Activated CD4-positive, alpha-beta T cell treated with anti-CD3 and anti-CD28 coated beads, Interleukin-10, Interleukin-2, amounts not matched to agents 100 ng/mL and 50 ng/mL, durations not matched to agents 16 hours and 8 hours (primary cell): ENCODE measurements at regions not wholly inside any gene's neighbourhood (a gene's known extent, or its start where the extent isn't known, plus 50 kb on each side); places are given as distances from the start of the nearest gene placed in this dataset.
"Not testable (repeated sequence)": the region's sequence is repeated elsewhere in the genome, so short reads cannot be mapped to it uniquely, and the experiment has no call there.

Experiments
- DNase-seq: peaks from one replicate; pipeline ENCODE4 v3.0.0-alpha.2; 2020

DNA sequence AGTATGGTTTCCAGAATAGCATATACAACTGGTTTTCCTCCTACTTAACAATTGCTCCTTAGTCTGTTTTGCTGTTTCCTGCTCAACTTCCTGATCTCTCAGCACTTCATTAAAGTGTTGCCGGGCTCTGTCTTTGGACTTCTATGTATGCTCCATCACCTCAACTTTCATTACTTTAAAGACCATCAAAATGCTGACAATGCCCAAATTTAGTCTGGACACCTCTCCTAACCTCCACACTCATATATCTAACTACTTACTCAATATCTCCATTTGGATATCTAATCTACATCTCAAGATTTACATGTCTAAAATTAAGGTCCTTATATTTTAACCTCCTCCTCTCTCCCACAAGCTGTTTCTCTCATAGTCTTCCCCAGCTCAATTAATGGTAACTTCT is 54.4 kb upstream of the LGR5 start:
- no peak for DNase-seq

DNA sequence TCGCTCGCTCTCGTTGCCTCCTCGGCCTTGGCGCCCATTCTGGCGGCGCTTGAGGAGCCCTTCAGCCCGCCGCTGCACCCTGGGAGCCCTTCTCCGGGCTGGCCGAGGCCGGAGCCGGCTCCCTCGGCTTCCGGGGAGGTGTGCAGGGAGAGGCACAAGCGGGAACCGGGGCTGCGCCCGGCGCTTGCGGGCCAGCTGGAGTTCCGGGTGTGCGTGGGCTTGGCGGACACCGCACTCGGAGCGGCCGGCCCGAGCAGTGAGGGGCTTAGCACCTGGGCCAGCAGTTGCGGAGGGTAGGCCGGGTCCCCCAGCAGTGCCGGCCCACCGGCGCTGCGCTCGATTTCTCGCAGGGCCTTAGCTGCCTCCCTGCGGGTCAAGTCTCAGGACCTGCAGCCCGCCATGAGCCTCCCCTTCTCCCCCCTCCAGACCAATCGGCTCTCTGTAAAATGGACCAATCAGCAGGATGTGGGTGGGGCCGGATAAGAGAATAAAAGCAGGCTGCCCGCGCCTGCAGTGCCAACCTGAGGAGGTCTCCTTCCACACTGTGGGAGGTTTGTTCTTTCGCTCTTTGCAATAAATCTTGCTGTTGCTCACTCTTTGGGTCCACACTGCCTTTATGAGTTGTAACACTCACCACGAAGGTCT is 62.8 kb upstream of the LGR5 start:
- not testable (repeated sequence) for DNase-seq

GRCh38 chr12:71371122-71371521 is 68.5 kb upstream of the LGR5 start:
- no peak for DNase-seq

DNA sequence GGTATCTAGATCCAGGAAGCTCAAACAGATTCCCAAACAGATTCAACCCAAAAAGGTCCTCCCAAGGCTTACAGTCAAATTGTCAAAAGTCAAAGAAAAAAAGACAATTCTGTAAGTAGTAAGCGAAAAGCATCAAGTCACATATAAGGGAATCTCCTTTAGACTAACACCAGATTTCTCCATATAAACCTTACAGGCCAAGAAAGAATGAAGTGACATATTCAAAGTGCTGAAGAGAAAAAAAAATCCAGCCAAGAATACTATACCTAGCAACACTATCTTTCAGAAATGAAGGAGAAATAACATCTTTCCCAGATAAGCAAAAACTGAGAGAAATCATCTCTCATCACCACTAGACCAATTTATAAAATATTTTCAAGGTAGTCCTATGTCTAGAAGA is 79.6 kb upstream of the LGR5 start:
- DNase-seq = no peak

GRCh38 chr12:71356569-71356968 is 83.0 kb upstream of the LGR5 start:
- no peak for DNase-seq

DNA sequence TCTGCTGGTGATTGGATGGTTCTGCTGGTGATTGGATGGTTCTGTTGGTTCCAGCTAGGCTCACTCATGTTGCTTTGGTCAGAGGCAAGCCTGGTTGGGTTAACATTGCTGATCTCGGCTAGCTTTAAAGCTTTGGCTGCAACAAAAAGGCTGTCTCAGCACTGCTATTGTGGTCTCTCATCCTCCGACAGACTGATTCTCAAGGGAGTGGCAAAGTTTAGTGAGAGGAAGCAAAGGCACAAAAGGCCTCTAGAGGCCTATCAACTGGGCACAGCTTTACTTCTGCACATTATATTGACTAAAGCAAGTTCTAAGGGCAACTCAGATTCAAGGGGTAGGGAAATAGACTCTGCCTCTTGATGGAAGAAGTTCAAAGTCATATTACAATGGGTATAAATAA is 84.7 kb upstream of the LGR5 start:
- DNase-seq = no peak

DNA sequence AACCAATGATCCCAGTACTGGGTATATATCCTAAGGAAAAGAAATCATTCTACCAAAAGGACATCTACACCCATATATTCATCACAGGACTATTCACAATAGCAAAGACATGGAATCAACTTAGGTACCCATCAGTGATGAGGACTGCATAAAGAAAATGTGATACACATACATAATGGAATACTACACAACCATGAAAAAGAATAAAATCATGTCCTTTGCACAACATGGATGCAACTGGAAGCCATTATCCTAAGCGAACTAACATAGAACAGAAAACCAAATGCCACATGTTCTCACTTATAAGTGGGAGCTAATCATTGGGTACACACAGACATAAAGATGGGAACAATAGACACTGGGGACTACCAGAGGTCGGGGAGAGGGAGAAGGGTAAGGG is 86.0 kb upstream of the LGR5 start:
- DNase-seq = no peak

DNA sequence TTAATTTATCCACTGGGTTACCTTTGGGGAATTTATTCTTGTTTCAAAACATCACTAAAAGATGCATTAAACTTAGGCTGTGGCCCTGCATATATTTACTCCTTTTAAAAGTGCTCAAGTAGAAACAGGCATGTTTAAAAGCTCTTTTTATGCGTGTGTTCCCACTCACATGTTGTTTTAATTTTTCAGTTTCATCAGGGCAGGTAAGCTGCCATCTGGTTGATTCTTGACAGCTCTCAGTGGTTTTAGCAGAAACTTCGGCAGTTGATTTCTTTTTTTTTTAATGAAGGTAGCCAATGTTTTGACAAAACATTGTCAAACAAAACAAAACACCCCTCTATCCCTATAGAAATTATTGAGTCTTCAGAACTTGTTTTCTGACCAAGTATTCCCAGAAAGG is 89.6 kb upstream of the LGR5 start:
- no peak for DNase-seq

DNA sequence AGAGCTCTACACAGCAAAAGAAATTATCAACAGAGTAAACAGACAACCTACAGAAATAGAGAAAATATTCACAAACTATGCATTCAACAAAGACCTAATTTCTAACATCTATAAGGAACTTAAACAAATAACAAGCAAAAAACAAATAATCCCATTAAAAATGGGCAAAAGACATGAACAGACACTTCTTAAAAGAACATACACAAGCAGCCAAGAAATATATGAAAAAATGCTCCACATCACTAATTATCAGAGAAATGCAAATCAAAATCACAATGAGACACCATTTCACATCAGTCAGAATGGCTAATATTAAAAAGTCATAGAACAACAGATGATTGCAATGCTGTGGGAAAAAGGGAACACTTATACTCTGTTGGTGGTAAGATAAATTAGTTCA is 100.7 kb upstream of the LGR5 start:
- no peak for DNase-seq

GRCh38 chr12:71335963-71336257 is 103.7 kb upstream of the LGR5 start:
- no peak for DNase-seq

DNA sequence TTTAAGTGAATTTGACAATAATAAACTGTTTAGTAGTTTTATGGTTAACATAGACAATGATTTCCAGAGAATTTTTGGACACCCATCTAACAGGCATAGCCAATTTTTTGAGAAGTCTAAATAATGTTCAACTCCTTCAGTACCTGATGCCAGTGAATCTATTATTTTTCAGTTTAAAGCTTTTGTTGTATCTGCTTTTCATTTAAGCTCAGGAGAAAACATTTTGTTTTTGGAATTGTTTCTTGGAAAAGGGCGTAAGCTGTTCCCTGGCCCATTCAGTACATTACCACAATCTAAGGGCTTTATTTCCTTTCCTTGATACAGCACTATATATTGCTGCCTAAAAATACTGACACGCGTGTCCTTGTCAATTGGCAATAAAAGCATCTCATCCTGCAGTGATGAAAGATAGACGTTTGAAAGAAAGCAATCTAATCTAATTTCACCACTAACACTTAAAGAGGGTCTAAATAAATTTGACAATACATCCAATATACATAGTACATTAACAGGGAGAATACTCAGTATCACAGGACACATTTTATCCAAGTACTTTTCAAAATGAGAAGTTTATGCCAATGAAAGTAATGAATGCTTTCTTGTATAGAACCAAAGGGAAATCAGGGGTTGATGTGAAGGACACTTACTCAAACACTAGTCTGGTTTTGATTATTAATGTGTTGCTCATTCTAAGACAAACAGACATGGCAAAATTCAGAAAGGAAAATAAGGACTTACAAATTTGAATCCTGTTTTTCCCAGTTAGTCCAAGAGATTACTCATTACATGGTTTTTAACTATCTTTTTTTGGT is 104.2 kb upstream of the LGR5 start:
- DNase-seq = no peak

GRCh38 chr12:71333418-71333817 is 106.2 kb upstream of the LGR5 start:
- no peak for DNase-seq

DNA sequence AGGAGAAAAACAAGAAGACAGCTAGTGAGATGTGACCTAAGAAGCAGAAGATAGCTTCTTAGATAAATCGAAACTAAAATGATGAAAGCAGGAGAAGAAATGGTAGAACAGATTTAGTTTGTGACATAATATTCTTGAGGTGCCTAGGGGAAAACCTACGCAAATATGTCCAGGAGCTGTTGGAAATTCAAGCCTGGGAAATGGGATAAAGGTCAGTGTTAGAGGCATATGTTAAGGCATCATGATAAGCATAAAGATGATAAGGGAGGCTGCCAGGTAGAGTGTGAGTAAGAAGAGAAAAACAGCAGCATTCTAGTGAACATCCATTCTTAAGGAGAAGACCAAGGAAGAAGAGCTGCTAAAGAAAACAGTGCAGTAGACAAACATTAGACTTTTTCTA is 109.6 kb upstream of the LGR5 start:
- DNase-seq = no peak

DNA sequence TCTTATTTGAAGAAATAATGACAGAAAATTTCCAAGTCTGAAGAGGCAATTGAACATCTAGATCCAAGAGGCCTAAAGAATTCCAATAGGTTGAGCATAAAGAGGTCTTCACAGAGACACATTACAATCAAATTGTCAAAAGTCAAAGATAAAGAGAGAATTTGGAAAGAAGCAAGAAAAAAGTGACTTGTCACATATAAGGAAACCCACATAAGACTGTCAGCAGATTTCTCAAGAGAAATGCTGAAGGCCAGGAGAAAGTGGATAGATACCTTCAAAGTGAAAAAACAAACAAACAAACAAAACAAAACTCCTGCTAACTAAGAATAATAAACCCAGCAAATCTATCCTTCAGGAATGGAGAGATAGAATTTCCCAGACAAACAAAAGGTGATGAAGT is 118.1 kb upstream of the LGR5 start:
- no peak for DNase-seq

DNA sequence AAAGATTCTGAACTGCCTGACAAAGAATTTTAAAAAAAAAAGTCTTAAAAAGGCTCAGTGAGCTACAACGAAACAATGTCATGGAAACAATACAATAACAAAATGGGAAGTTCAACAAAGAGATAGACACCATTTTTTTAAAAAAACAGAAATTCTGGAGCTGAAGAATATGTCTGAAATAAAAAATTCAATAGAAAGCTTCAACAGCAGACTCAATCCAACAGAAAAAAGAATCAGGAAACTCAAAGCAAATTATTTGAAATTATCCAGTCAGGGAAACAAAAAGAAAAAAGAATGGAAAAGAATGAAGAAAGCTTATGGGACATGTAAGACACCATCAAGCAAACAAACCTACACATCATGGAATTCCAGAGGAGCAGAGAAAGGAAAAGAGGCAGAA is 118.5 kb upstream of the LGR5 start:
- DNase-seq = no peak

DNA sequence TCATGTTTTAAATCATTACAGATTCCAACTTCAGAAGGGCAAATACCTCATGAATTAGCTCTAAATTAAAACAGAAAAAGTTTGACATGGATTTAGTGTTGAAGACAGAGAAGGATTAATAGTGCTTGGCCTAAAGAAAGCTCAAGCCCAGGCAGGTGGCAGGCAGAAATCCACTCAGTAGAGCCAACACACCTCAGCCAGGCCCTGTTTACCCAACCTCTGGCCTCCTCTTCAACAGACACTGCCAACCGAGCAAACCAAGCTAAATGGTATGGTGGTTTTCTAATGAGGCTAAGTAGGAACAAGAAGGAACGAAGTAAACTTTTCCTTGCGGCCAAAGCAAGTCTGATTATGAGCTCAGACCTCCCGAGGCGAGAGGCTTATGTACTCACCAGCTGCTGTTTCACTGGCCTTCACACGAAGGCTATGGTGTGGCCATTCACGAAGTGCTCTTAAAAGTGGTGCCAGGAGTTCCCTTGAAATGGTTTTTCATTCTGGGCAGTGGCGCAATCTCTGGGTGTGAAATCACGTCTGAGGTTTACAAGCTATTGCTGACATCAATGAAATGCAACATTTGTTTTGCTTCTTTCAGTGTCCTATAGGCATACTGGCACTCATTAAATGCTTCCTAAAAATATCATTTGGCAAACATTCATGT is 124.1 kb upstream of the LGR5 start:
- no peak for DNase-seq

GRCh38 chr12:71312768-71313403 is 126.7 kb upstream of the LGR5 start:
- no peak for DNase-seq

DNA sequence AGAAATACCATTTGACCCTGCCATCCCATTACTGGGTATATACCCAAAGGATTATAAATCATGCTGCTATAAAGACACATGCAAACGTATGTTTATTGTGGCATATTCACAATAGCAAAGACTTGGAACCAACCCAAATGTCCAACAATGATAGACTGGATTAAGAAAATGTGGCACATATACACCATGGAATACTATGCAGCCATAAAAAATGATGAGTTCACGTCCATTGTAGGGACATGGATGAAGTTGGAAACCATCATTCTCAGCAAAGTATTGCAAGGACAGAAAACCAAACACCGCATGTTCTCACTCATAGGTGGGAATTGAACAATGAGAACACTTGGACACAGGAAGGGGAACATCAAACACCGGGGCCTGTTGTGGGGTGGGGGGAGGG is 128.0 kb upstream of the LGR5 start:
- DNase-seq = not testable (repeated sequence)

- no peak for DNase-seq
Observed at GRCh38 chr12:71306808-71307207, 132.8 kb upstream of the LGR5 start.

GRCh38 chr12:71304306-71304705 is 135.3 kb upstream of the LGR5 start:
- no peak for DNase-seq

DNA sequence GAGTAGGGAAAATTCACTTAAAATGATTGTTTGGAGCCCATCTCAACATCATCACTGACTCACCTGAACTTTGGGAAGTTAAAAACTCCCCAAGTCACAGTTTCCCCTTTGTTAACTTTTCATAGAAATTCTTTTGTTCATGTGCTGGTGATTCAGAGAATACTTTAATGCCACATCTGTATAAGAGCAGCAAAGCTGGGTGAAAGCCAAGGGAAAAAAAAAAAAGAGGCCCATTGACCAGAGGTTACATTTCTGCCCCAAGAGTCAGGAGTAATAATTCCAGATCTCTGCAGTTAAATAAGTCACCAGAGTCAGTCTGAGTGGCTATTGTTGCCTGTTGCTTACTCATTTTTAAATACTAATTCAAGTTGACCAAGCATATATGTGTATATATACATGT is 136.4 kb upstream of the LGR5 start:
- DNase-seq = no peak

DNA sequence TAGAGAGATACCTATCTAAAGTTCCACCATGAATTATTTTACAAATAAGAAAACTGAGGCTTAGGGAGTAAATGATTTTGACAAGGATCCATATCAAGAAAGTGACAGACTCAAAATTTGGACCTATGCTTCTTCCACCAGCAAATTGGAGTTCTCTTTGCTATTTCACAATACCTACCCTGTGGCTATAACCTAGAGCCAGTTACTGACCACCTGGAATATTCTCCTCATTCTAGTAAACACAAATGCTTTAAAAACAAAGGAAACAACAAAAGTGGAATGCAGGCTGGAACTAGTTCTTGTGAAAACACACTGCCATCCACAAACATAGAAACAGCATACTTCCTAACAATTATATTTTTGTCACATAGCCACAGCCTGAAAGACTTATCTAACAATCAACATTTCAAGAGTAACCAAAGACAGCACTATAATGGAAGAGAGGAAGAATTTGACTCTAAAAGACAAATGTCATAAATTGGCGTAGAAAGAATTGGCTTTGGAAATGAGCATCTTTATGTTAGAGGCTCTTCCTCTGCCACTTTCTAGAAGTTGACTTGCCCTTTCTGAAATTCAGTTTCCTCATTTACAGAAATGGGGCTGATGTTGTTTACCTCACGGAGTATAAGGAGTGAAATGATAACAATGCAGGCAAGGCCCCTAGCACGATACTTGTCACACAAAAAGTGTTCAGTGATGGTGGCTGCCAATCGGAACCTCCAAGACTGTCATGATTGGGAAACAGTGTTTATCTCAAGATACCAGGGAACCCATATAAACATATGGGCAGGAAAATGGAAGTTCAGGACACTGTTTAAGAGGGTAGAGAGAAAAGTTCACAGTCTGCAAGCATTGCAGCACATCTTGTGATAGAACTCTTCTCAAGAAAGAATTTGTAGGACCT is 138.6 kb upstream of the LGR5 start:
- DNase-seq = no peak
